Thyroid gland (tissue), 4 donors: ENCODE measurements at regions not wholly inside any gene's neighbourhood (a gene's known extent, or its start where the extent isn't known, plus 50 kb on each side); places are given as distances from the start of the nearest gene placed in this dataset.

Experiments
- DNase-seq, 2 donors: peaks; one replicate each; pipeline ENCODE4 v3.0.0-alpha.2; 2019
- H3K27ac ChIP-seq, 3 donors: fragments of 200-600 bp; sonication (generic); 1 replicate in 2 of 3; 2 replicates in 1 of 3; pipeline ENCODE4 v1.5.1; 2016 to 2019; ENCODE audit warnings: mild to moderate bottlenecking in 1 of 3, moderate library complexity in 1 of 3
- H3K27me3 ChIP-seq: fragments of 200-600 bp; sonication (generic); one replicate; pipeline ENCODE4 v1.5.1; 2019
- H3K36me3 ChIP-seq, 2 donors: fragments of 200-600 bp; sonication (generic); one replicate each; pipeline ENCODE4 v1.5.1; 2016 to 2019
- H3K4me1 ChIP-seq, 2 donors: fragments of 200-600 bp; sonication (generic); one replicate each; pipeline ENCODE4 v1.5.1; 2017 to 2019
- H3K4me3 ChIP-seq, 3 donors: fragments of 200-600 bp; sonication (generic); replicated peaks in 1 of 3; 1 replicate in 2 of 3; 2 replicates in 1 of 3; pipeline ENCODE4 v1.5.1; 2016; ENCODE audit warnings: mild to moderate bottlenecking in 1 of 3
- H3K9me3 ChIP-seq: fragments of 200-600 bp; sonication (generic); one replicate; pipeline ENCODE4 v1.5.1; 2017
- POLR2A ChIP-seq, 2 donors: fragments of 450-650 bp; IDR thresholded peaks; one replicate each; pipeline ENCODE4 v1.6.1; 2017; ENCODE audit warnings: antibody characterized with exemption in 2 of 2, mild to moderate bottlenecking in 2 of 2, moderate library complexity in 1 of 2
- WGBS, 2 donors: methylation state at CpG; one replicate each; pipeline ENCODE4 v1.1.5; 2017; 5-methylcytosine and 5-hydroxymethylcytosine counted together
- intact Hi-C: fragments of 100-400 bp; cut with DNase I; formaldehyde crosslinking; loops from one replicate; pipeline ENCODE4 v1.15.1; 2023
- TF ChIP-seq, protein P1 (sequence below), 6 experiments: fragments of 200-600 bp in 3 of 6; fragments of 450-650 bp in 3 of 6; sonication (generic) in 3 of 6; IDR thresholded peaks; one replicate each; pipeline ENCODE4 v1.5.1; 2016 to 2019; ENCODE audit warnings: antibody characterized with exemption in 6 of 6, mild to moderate bottlenecking in 2 of 6, inconsistent platforms in 1 of 6, moderate library complexity in 1 of 6

DNA sequence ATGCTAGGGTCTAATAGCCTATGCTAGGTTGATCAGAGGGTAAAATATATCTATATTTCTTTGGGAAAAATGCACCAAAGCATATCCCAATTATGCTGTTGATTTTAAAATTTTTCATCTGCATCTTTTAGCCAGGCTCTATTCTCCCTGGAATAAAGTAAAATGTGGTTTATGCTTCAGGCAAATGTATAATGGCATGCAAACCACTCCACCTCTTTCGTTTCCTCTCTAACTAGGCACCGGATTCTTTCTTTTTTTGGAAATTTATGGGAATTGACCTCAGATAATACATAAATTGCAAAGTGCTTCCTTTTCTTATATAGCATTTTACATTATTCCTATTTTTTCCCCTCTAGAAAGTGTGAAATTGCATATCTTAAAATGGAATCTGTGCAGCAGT, 386.5 kb downstream of the OLFM4 start:
- no peaks in the 10 kb centered on the region for H3K27me3 ChIP-seq
- no peak for DNase-seq
- H3K4me1 ChIP-seq, result no peaks in the 10 kb centered on the region
- no peak overlapping the region for H3K4me3 ChIP-seq
- H3K36me3 ChIP-seq, result no peaks in the 10 kb centered on the region
- WGBS, 2 donors, result 82 to 89% methylated on average over 2 of the region's 2 CpGs
- intact Hi-C loops, result no loop called here
- H3K9me3 ChIP-seq, result no peaks in the 10 kb centered on the region
- H3K27ac ChIP-seq, result no peak overlapping the region
- TF ChIP-seq, protein P1, sequence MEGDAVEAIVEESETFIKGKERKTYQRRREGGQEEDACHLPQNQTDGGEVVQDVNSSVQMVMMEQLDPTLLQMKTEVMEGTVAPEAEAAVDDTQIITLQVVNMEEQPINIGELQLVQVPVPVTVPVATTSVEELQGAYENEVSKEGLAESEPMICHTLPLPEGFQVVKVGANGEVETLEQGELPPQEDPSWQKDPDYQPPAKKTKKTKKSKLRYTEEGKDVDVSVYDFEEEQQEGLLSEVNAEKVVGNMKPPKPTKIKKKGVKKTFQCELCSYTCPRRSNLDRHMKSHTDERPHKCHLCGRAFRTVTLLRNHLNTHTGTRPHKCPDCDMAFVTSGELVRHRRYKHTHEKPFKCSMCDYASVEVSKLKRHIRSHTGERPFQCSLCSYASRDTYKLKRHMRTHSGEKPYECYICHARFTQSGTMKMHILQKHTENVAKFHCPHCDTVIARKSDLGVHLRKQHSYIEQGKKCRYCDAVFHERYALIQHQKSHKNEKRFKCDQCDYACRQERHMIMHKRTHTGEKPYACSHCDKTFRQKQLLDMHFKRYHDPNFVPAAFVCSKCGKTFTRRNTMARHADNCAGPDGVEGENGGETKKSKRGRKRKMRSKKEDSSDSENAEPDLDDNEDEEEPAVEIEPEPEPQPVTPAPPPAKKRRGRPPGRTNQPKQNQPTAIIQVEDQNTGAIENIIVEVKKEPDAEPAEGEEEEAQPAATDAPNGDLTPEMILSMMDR (IDR thresholded peaks at IDR 0.05), result no peak
- no peak for TF ChIP-seq POLR2A (IDR thresholded peaks at IDR 0.05)

DNA sequence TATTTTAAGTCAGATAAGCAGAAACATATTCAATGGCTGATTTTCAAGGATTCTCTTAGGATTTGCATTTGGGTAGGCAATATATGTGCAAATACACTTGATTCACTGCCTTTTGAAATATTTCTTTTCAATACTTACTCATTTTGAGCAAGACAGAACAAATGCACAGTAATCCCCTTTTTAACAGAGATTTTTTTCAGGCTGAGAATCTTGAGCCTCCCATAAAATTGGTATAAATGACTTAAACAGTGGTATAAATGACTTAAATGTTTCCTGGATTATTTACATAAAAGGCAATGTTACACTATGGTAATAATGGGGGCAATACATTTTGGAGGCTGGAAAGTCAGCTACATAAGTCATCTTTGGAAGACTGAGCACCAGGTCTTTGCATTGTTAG, 389.0 kb downstream of the OLFM4 start:
- H3K9me3 ChIP-seq, result no peaks in the 10 kb centered on the region
- H3K27ac ChIP-seq, result no peak overlapping the region
- TF ChIP-seq, protein P1 (IDR thresholded peaks at IDR 0.05), result no peak
- no peak for TF ChIP-seq POLR2A (IDR thresholded peaks at IDR 0.05)
- no peaks in the 10 kb centered on the region for H3K27me3 ChIP-seq
- intact Hi-C loops, result no loop called here
- no peaks in the 10 kb centered on the region for H3K4me1 ChIP-seq
- H3K36me3 ChIP-seq, result no peaks in the 10 kb centered on the region
- DNase-seq, result no peak
- no peak overlapping the region for H3K4me3 ChIP-seq

DNA sequence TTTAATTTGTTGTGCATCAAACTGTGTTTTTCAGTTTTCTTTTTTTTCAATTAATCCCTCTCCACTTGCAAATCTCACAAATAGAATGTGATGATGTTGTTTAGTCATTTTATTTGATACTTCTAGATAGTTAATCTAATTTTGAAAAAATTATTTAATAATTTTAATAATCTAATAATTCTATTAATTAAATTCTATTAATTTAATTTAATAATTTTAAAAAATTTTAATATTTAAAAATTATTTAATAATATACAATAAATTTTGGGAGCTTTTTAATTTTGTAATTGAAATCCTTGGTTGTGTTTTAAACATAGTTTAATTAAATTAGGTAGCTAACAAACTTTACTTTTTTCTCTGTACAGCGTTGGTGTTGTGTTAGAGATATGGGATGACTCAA, 393.8 kb downstream of the OLFM4 start:
- DNase-seq, result no peak
- Histone ChIP-seq H3K4me1 (no peaks in the 10 kb centered on the region), H3K27me3 (no peaks in the 10 kb centered on the region), H3K4me3 (no peak overlapping the region), H3K27ac (no peak overlapping the region), H3K36me3 (no peaks in the 10 kb centered on the region), H3K9me3 (no peaks in the 10 kb centered on the region)
- 90 to 94% methylated on average over 1 of the region's 1 CpG for WGBS, 2 donors
- no peak for TF ChIP-seq POLR2A (IDR thresholded peaks at IDR 0.05)
- TF ChIP-seq, protein P1 (IDR thresholded peaks at IDR 0.05), result no peak
- intact Hi-C loops, result no loop called here

DNA sequence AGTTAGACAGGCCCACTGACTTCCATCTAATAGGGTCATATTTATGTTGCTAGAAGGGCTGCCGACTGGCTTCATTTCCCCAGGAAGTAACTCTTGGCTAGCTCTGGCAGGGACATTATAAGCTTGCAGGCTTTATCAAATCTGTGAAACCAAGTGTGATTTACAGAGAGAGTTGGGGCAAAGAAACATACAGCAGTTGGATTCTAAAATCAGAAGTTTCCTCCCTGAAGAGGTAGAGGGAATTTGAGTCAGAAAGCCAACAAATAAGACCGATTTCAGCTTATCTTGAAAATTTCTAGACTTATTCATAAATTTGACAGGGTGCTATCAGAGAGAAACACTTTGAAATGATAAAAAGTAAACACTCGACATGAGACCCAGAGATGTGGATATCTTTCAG, 407.8 kb downstream of the OLFM4 start:
- no peak for DNase-seq
- Histone ChIP-seq H3K4me3 (no peak overlapping the region), H3K27me3 (no peaks in the 10 kb centered on the region), H3K4me1 (no peaks in the 10 kb centered on the region), H3K27ac (no peak overlapping the region), H3K36me3 (no peaks in the 10 kb centered on the region), H3K9me3 (no peaks in the 10 kb centered on the region)
- TF ChIP-seq, protein P1 (IDR thresholded peaks at IDR 0.05), result no peak
- no peak for TF ChIP-seq POLR2A (IDR thresholded peaks at IDR 0.05)
- intact Hi-C loops, result no loop called here
- 53 to 65% methylated on average over 3 of the region's 3 CpGs for WGBS, 2 donors

DNA sequence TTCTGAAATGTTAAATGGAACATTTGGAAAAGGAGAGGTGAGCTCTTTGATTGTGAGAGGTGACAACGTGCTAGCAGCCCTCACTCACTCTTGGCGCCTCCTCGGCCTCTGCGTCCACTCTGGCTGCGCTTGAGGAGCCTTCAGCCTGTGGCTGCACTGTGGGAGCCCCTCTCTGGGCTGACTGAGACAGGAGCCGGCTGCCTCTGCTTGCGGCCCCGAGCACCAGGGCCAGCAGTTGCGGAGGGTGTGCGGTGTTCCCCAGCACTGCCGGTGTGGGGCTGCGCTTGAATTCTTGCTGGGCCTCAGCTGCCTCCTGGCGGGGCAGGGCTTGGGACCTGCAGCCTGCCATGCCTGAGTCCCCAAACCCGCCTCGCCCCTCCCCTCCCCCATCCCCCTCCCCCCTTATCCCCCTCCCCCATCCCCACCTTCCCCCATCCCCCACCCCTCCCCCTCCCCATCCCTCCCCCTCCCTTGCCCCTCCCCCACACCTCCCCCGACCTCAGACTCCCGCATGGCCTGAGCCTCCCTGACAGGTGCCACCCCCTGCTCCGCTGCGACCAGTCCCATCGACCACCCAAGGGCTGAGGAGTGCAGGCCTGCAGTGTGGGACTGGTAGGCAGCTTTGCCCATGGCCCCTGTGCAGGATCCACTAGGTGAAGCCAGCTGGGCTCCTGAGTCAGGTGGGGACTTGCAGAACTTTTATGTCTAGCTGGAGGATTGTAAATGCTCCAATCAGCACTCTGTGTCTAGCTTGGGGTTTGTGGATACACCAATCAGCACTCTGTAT, 411.0 kb downstream of the OLFM4 start:
- no peak for DNase-seq
- Histone ChIP-seq H3K9me3 (no peaks in the 10 kb centered on the region), H3K4me3 (no peak overlapping the region), H3K27ac (no peak overlapping the region), H3K36me3 (no peaks in the 10 kb centered on the region), H3K27me3 (no peaks in the 10 kb centered on the region), H3K4me1 (no peaks in the 10 kb centered on the region)
- 98 to 99% methylated on average over 11 to 12 of the region's 20 CpGs for WGBS, 2 donors
- intact Hi-C loops, result no loop called here
- TF ChIP-seq, protein P1 (IDR thresholded peaks at IDR 0.05), result no peak
- no peak for TF ChIP-seq POLR2A (IDR thresholded peaks at IDR 0.05)
